Loucy (cell line): ENCODE measurements at regions not wholly inside any gene's neighbourhood (a gene's known extent, or its start where the extent isn't known, plus 50 kb on each side); places are given as distances from the start of the nearest gene placed in this dataset.

Experiments used
- H2AFZ ChIP-seq: fragments of 200-600 bp; sonication (generic); 2 replicates; pipeline ENCODE4 v1.6.0; 2016; ENCODE audit warnings: antibody characterized with exemption, mild to moderate bottlenecking, low read length, moderate library complexity
- H3F3A ChIP-seq: fragments of 200-600 bp; 2 replicates; pipeline ENCODE4 v1.6.0; 2016; ENCODE audit warnings: antibody characterized with exemption, low read depth, mild to moderate bottlenecking
- H3K27me3 ChIP-seq: fragments of 200-600 bp; sonication (generic); 2 replicates; pipeline ENCODE4 v1.6.1; 2014; ENCODE audit warnings: low read length, mild to moderate bottlenecking; ENCODE audit not compliant: insufficient read depth, poor library complexity, severe bottlenecking
- H3K36me3 ChIP-seq: fragments of 200-600 bp; sonication (generic); 2 replicates; pipeline ENCODE4 v1.6.1; 2016; ENCODE audit warnings: low read length; ENCODE audit not compliant: insufficient read depth
- H3K4me1 ChIP-seq: fragments of 200-600 bp; sonication (generic); 2 replicates; pipeline ENCODE4 v1.5.1; 2014; ENCODE audit warnings: low read length, mild to moderate bottlenecking; ENCODE audit not compliant: insufficient read depth, poor library complexity, severe bottlenecking
- H3K4me2 ChIP-seq: fragments of 200-600 bp; sonication (generic); 2 replicates; pipeline ENCODE4 v1.6.0; 2014; ENCODE audit warnings: antibody characterized with exemption, low read length, low read depth, mild to moderate bottlenecking; ENCODE audit not compliant: poor library complexity, severe bottlenecking
- H3K4me3 ChIP-seq: fragments of 200-600 bp; sonication (generic); 2 replicates; pipeline ENCODE4 v1.5.1; 2014; ENCODE audit warnings: low read length, mild to moderate bottlenecking, mixed read lengths; ENCODE audit not compliant: poor library complexity, severe bottlenecking
- H3K79me2 ChIP-seq: fragments of 200-600 bp; sonication (generic); 2 replicates; pipeline ENCODE4 v1.6.1; 2014; ENCODE audit warnings: low read length; ENCODE audit not compliant: insufficient read depth
- H3K9ac ChIP-seq: fragments of 200-600 bp; sonication (generic); 2 replicates; pipeline ENCODE4 v1.6.0; 2014; ENCODE audit warnings: mild to moderate bottlenecking, low read depth, low read length, moderate library complexity; ENCODE audit not compliant: poor library complexity, severe bottlenecking
- H3K9me2 ChIP-seq: fragments of 200-600 bp; sonication (generic); replicated peaks from 2 replicates; pipeline ENCODE4 v1.6.1; 2016; ENCODE audit warnings: low read depth, low read length, mixed read lengths
- H3K9me3 ChIP-seq: fragments of 200-600 bp; sonication (generic); 2 replicates; pipeline ENCODE4 v1.6.1; 2014; ENCODE audit warnings: mild to moderate bottlenecking, antibody characterized with exemption, low read length, low read depth; ENCODE audit not compliant: insufficient read depth
- H4K20me1 ChIP-seq: fragments of 200-600 bp; sonication (generic); 2 replicates; pipeline ENCODE4 v1.6.0; 2014; ENCODE audit warnings: antibody characterized with exemption, low read length, mild to moderate bottlenecking; ENCODE audit not compliant: insufficient read depth, poor library complexity, severe bottlenecking
- CTCF ChIP-seq: fragments of 200-600 bp; sonication (generic); conservative IDR thresholded peaks from 2 replicates; pipeline ENCODE4 v1.5.1; 2014; ENCODE audit warnings: mild to moderate bottlenecking, antibody characterized with exemption, low read length
- EZH2phosphoT487 ChIP-seq: fragments of 200-600 bp; IDR thresholded peaks from 2 replicates; pipeline ENCODE4 v1.6.1; 2018; ENCODE audit warnings: antibody characterized with exemption, mild to moderate bottlenecking, moderate library complexity, borderline replicate concordance

- H3F3A ChIP-seq: no peaks in the 10 kb centered on the region
These were observed 94.3 kb upstream of the GPM6A start for GRCh38 chr4:175906384-175906783.

GRCh38 chr4:175910700-175911099 lies 98.6 kb upstream of the GPM6A start:
- Histone ChIP-seq H3K4me2 (no peak overlapping the region), H3K9me2 (no peaks in the 10 kb centered on the region), H3K4me3 (no peak overlapping the region), H3K9me3 (no peaks in the 10 kb centered on the region), H3K4me1 (no peaks in the 10 kb centered on the region), H3K79me2 (no peaks in the 10 kb centered on the region), H2AFZ (no peak overlapping the region), H3K27me3 (no peaks in the 10 kb centered on the region), H3F3A (no peaks in the 10 kb centered on the region), H3K36me3 (no peaks in the 10 kb centered on the region), H3K9ac (no peak overlapping the region), H4K20me1 (no peaks in the 10 kb centered on the region)
- TF ChIP-seq CTCF (no peak), EZH2phosphoT487 (no peak)

More at GRCh38 chr4:175906384-175906783, 94.3 kb upstream of the GPM6A start:
- Histone ChIP-seq H4K20me1 (no peaks in the 10 kb centered on the region), H3K9me2 (no peaks in the 10 kb centered on the region), H2AFZ (no peak overlapping the region), H3K4me2 (no peak overlapping the region), H3K9me3 (no peaks in the 10 kb centered on the region), H3K9ac (no peak overlapping the region), H3K4me3 (no peak overlapping the region), H3K27me3 (no peaks in the 10 kb centered on the region), H3K36me3 (no peaks in the 10 kb centered on the region), H3K4me1 (no peaks in the 10 kb centered on the region), H3K79me2 (no peaks in the 10 kb centered on the region)
- no peak for TF ChIP-seq EZH2phosphoT487
- no peak for TF ChIP-seq CTCF

DNA sequence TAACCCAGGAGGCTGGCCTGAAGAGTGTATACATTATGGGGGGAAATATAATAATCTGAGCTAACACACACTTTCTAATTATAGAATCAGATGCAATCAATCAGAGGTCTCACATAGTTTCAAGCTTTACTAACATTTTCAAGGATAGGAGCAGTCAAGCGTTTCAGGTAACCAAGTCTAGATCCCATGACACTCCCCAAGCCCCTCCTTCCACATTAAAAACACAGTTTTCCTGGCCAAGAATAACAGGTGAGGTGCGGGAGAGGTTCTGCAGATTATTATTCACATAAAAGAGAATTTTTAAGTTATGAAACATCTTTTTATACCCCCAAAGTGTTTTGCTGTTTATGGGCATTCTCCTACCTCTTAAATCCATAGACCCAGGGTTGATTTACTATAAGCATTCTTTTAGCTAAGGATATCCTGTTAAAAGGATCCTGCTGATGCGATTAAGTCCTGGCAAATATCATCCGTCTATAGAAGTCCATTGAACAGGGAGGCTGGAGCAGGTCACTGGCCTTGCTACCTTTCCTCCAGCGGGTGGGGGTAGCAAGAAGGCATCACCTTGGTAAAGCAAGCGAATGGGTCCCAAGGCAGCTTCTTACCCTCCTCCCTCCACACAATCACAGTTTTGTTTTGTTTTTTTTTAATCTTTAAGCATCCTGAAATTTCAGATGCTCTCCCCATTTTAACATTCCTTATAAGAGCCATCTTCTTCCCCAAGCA lies 104.7 kb upstream of the GPM6A start:
- Histone ChIP-seq H3K79me2 (no peaks in the 10 kb centered on the region), H3K9me2 (no peaks in the 10 kb centered on the region), H3K9me3 (no peaks in the 10 kb centered on the region), H3K4me1 (no peaks in the 10 kb centered on the region), H2AFZ (no peak overlapping the region), H3K9ac (no peak overlapping the region), H3K27me3 (no peaks in the 10 kb centered on the region), H3K4me3 (no peak overlapping the region), H3K4me2 (no peak overlapping the region), H4K20me1 (no peaks in the 10 kb centered on the region), H3F3A (no peaks in the 10 kb centered on the region), H3K36me3 (no peaks in the 10 kb centered on the region)
- TF ChIP-seq CTCF: no peak
- no peak for TF ChIP-seq EZH2phosphoT487
